ENCODE measurements at regions not wholly inside any gene's neighbourhood (a gene's known extent, or its start where the extent isn't known, plus 50 kb on each side); places are given as distances from the start of the nearest gene placed in this dataset.

- TF ChIP-seq CTCF (IDR thresholded peaks at IDR 0.05): no peak
- TF ChIP-seq POLR2A (IDR thresholded peaks at IDR 0.05): no peak
Measured at GRCh38 chr2:113351375-113352355, 72.9 kb upstream of the PAX8 start.

Data from body of pancreas (tissue), 4 donors.